ENCODE measurements at regions not wholly inside any gene's neighbourhood (a gene's known extent, or its start where the extent isn't known, plus 50 kb on each side); places are given as distances from the start of the nearest gene placed in this dataset.
"Not testable (repeated sequence)": the region's sequence is repeated elsewhere in the genome, so short reads cannot be mapped to it uniquely, and the experiment has no call there.

DNA sequence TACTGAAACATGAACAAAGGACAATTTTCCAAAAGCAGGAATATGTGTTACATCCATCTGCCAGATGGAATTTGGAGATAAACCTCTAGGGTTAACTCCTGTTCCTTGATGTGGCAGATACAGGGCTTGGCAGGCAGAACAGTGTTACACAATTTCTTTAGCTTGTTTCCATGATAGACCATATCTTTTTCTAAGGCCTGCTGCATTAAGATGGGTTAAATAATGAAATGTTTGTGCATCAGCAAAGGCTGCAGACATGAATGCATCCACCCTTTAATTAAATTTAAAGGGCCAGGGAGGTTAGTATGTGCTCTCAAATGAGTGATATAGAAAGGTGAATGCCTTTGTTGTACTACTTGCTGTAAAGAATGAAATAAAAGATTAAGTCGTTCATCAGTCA is 50.1 kb upstream of the WDR44 start:
- H3K27ac ChIP-seq (ENCODE audit: low read depth in 2 of 2, low read length in 2 of 2); H3K4me1 ChIP-seq (ENCODE audit: control insufficient read depth in 2 of 2, insufficient read depth in 2 of 2, low read length in 2 of 2); H3K4me3 ChIP-seq (ENCODE audit: low read length in 2 of 2); H3K27me3 ChIP-seq (ENCODE audit: control insufficient read depth in 2 of 2, insufficient read depth in 2 of 2, low read length in 2 of 2); H3K9ac ChIP-seq (ENCODE audit: low read depth in 1 of 2, low read length in 2 of 2); H3K36me3 ChIP-seq (ENCODE audit: control insufficient read depth in 2 of 2, insufficient read depth in 2 of 2, low read length in 2 of 2); H3K9me3 ChIP-seq (ENCODE audit: control insufficient read depth in 2 of 2, low read length in 2 of 2): not testable (repeated sequence)
